MCF 10A (cell line): ENCODE measurements at regions not wholly inside any gene's neighbourhood (a gene's known extent, or its start where the extent isn't known, plus 50 kb on each side); places are given as distances from the start of the nearest gene placed in this dataset.
A peak's percentile ranks its signal among the peaks of the same experiment; 100 is the strongest.

Experiments
- BruUV-seq: library from RNA; stranded (reverse); fragments of 400-500 nt; replicated peaks from 2 replicates; lab custom pipeline; 2021; lab: Mats Ljungman, UMichigan
- CTCF ChIA-PET: fragments of 300-600 bp; sonication (Branson Sonifier 250); formaldehyde crosslinking; extraction: SDS; loops from one replicate; lab custom pipeline; 2021; ENCODE audit warnings: antibody characterized with exemption, inconsistent platforms; lab: Yijun Ruan, JAX
- POLR2A ChIA-PET: fragments of 300-600, 350-650 bp; sonication (Branson Sonifier 250); formaldehyde crosslinking; extraction: SDS; loops from one replicate; lab custom pipeline; 2020; ENCODE audit warnings: antibody characterized with exemption, inconsistent platforms; lab: Yijun Ruan, JAX
- DNase-seq: peaks from one replicate; pipeline ENCODE4 v3.0.0-alpha.2; 2018; ENCODE audit not compliant: unreplicated experiment
- H3K27ac Mint-ChIP-seq: one replicate; pipeline ENCODE4 v1.8.0; 2022; ENCODE audit warnings: mild to moderate bottlenecking, low read depth, mixed read lengths; ENCODE audit not compliant: unreplicated experiment
- H3K27me3 Mint-ChIP-seq: one replicate; pipeline ENCODE4 v1.8.0; 2022; ENCODE audit warnings: mixed read lengths; ENCODE audit not compliant: insufficient read depth, unreplicated experiment
- H3K36me3 Mint-ChIP-seq: one replicate; pipeline ENCODE4 v1.8.0; 2022; ENCODE audit warnings: mild to moderate bottlenecking, moderate library complexity, mixed read lengths; ENCODE audit not compliant: insufficient read depth, unreplicated experiment
- H3K4me1 Mint-ChIP-seq: one replicate; pipeline ENCODE4 v1.8.0; 2022; ENCODE audit warnings: mixed read lengths; ENCODE audit not compliant: insufficient read depth, unreplicated experiment
- H3K4me3 Mint-ChIP-seq: one replicate; pipeline ENCODE4 v1.8.0; 2022; ENCODE audit warnings: mild to moderate bottlenecking, moderate library complexity, mixed read lengths; ENCODE audit not compliant: unreplicated experiment
- H3K9me3 Mint-ChIP-seq: one replicate; pipeline ENCODE4 v1.8.0; 2022; ENCODE audit warnings: mixed read lengths; ENCODE audit not compliant: unreplicated experiment
- intact Hi-C: fragments of 100-400 bp; cut with micrococcal nuclease; formaldehyde crosslinking; loops from 2 replicates; pipeline ENCODE4 v1.14.1; 2022
- TF ChIP-seq, protein P1 (sequence below): fragments of 200-600 bp; IDR thresholded peaks from one replicate; pipeline ENCODE4 v1.8.0; 2022; ENCODE audit warnings: antibody characterized with exemption, mild to moderate bottlenecking; ENCODE audit not compliant: unreplicated experiment

DNA sequence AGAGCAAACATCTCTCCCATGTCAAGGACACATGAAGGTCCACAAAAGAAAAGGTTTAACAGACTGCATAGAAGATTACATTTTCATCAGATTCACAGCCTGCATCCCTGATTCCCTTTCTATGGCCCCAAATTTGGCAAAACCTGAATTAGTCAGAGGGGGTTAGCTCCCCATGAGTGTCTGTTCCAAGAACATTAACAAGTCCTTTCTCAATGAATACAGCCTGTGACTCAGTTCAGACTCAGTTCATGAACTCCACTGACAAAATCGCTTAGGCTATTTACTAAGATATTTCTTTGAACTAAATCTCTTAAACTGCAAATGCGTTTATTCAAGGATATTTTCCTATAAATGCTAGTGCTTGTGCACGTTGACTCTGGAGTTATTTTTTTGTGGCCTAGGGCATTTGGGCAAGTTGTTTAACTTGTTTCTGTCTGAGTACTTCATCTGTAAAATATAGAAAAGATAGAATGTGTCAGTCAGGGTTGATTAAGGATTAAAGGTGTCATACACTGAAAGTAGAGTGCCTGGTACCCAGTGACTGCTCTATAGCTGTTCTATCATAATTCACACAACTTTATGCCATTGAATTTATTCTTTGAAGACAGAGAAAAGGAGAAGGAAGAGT is 422.6 kb downstream of the HTR1B start:
- Mint-ChIP-seq H3K4me3 (no peak overlapping the region), H3K27me3 (no peaks in the 10 kb centered on the region), H3K4me1 (peaks cover 27% of the 10 kb centered on the region), H3K27ac (no peak overlapping the region), H3K9me3 (peaks cover 11% of the 10 kb centered on the region), H3K36me3 (peaks cover 7% of the 10 kb centered on the region)
- DNase-seq, result peak; percentile 42
- TF ChIP-seq, protein P1, sequence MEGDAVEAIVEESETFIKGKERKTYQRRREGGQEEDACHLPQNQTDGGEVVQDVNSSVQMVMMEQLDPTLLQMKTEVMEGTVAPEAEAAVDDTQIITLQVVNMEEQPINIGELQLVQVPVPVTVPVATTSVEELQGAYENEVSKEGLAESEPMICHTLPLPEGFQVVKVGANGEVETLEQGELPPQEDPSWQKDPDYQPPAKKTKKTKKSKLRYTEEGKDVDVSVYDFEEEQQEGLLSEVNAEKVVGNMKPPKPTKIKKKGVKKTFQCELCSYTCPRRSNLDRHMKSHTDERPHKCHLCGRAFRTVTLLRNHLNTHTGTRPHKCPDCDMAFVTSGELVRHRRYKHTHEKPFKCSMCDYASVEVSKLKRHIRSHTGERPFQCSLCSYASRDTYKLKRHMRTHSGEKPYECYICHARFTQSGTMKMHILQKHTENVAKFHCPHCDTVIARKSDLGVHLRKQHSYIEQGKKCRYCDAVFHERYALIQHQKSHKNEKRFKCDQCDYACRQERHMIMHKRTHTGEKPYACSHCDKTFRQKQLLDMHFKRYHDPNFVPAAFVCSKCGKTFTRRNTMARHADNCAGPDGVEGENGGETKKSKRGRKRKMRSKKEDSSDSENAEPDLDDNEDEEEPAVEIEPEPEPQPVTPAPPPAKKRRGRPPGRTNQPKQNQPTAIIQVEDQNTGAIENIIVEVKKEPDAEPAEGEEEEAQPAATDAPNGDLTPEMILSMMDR, result no peak
- ChIA-PET CTCF (no interaction called here), POLR2A (interaction anchor here (1.1 kb wide), 1 partner anchor 13 kb away, joined by 3 read pairs; no protein-coding TSS in a partner anchor)
- intact Hi-C loops, result no loop called here
- BruUV-seq, result no TSS peak

DNA sequence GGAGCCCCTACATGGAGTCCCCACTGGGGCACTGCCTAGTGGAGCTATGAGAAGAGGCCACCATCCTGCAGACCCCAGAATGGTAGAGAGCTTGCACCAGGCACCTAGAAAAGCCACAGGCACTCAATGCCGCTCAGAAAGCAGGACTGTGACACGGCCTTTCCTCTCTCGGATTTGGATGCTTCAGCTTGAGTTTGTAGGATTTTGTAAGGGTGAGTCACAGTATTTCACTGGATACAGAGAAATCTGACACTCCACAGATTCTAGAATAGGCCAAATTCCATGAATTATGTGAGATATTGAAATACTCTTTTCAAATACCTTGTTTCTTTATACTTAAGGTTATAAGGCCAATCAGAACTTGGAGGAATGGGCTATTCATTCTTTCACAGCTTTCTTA is 424.5 kb downstream of the HTR1B start:
- H3K27me3 Mint-ChIP-seq, result no peaks in the 10 kb centered on the region
- POLR2A ChIA-PET, result no interaction called here
- peak; percentile 56 for DNase-seq
- peaks cover 11% of the 10 kb centered on the region for H3K9me3 Mint-ChIP-seq
- no peak overlapping the region for H3K27ac Mint-ChIP-seq
- no TSS peak for BruUV-seq
- peaks cover 7% of the 10 kb centered on the region for H3K36me3 Mint-ChIP-seq
- TF ChIP-seq, protein P1, result no peak
- peaks cover 33% of the 10 kb centered on the region for H3K4me1 Mint-ChIP-seq
- intact Hi-C loops, result no loop called here
- H3K4me3 Mint-ChIP-seq, result no peak overlapping the region
- CTCF ChIA-PET, result interaction anchor here (0.6 kb wide), 1 partner anchor 344 kb away, joined by 3 read pairs; no protein-coding TSS in a partner anchor

DNA sequence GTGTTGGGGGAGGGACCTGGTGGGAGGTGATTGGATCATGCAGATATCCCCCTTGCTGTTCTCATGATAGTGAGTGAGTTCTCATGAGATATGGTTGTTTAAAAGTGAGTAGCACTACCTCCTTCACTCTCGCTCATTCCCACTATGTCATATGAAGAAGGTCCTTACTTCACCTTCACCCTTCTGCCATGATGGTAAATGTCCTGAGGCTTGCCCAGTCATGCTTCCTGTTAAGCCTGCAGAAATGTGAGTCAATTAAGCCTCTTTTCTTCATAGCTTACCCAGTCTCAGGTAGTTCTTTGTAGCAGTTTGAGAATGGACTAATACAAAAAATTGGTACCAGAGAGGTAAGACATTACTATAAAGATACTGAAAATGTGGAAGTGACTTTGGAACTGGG is 425.9 kb downstream of the HTR1B start:
- no peak for DNase-seq
- POLR2A ChIA-PET, result interaction anchor here (0.6 kb wide), 1 partner anchor 129 kb away, joined by 3 read pairs; no protein-coding TSS in a partner anchor
- H3K4me3 Mint-ChIP-seq, result no peak overlapping the region
- intact Hi-C loops, result no loop called here
- peaks cover 11% of the 10 kb centered on the region for H3K9me3 Mint-ChIP-seq
- H3K27me3 Mint-ChIP-seq, result no peaks in the 10 kb centered on the region
- H3K27ac Mint-ChIP-seq, result peak overlapping the region; percentile 41
- TF ChIP-seq, protein P1, result no peak
- CTCF ChIA-PET, result no interaction called here
- BruUV-seq, result no TSS peak
- peaks cover 42% of the 10 kb centered on the region for H3K4me1 Mint-ChIP-seq
- peaks cover 7% of the 10 kb centered on the region for H3K36me3 Mint-ChIP-seq

DNA sequence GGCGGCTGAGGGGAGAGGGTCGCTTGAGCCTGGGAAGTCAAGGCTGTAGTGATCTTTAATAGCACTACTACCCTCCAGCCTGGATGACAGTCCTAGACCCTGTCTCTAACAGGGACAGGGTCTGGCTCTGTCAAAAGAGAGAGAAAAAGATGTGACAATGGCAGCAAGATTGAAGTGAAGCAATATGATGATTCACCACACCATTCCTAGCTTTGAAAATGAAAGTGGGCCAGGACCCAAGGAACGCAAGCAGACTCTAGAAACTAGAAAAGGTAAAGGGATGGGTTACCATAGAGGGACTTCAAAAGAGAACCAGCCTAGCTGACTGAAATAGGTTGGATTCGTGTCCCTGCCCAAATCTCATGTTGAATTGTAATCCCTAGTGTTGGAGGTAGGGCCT is 426.9 kb downstream of the HTR1B start:
- CTCF ChIA-PET, result interaction anchor here (0.6 kb wide), 1 partner anchor 1410 kb away, joined by 4 read pairs; no protein-coding TSS in a partner anchor
- H3K27ac Mint-ChIP-seq, result peak overlapping the region; percentile 27
- POLR2A ChIA-PET, result interaction anchor here (0.7 kb wide), 1 partner anchor 141 kb away, joined by 3 read pairs; no protein-coding TSS in a partner anchor
- DNase-seq, result peak; percentile 46
- H3K36me3 Mint-ChIP-seq, result peaks cover 7% of the 10 kb centered on the region
- H3K4me1 Mint-ChIP-seq, result peaks cover 38% of the 10 kb centered on the region
- no peaks in the 10 kb centered on the region for H3K27me3 Mint-ChIP-seq
- H3K4me3 Mint-ChIP-seq, result no peak overlapping the region
- TF ChIP-seq, protein P1, result no peak
- BruUV-seq, result no TSS peak
- intact Hi-C loops, result no loop called here
- H3K9me3 Mint-ChIP-seq, result peaks cover 11% of the 10 kb centered on the region
